ENCODE measurements at regions not wholly inside any gene's neighbourhood (a gene's known extent, or its start where the extent isn't known, plus 50 kb on each side); places are given as distances from the start of the nearest gene placed in this dataset.

DNA sequence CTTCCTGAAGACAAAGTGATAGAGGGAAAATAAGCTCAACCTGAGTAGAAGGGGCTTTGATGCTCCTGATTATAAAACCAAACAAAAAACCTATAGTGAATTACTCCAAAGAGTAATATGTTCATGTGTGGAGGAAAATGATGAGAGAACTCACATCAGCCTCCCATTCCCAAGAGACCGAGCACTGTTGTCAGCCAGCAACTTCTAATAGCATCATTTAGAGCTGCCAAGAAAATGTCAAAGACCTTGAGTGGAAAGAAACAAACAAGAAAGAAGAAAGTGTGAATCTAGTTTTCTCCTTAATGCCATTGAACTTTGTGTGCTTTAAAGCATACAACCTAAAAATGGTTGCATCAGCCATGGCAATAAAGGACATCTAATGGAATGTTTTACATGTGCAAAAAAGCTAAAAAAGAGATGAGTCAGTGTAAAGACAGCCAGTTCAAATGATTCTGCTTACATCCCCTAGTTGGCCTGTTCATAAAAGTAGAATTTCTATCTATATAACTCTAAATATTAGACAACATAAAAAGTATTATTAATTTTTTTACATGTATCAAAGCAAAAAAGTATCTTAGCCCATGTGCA is 1066.2 kb downstream of the TDRD15 start:
- DNase-seq = no peak

DNA sequence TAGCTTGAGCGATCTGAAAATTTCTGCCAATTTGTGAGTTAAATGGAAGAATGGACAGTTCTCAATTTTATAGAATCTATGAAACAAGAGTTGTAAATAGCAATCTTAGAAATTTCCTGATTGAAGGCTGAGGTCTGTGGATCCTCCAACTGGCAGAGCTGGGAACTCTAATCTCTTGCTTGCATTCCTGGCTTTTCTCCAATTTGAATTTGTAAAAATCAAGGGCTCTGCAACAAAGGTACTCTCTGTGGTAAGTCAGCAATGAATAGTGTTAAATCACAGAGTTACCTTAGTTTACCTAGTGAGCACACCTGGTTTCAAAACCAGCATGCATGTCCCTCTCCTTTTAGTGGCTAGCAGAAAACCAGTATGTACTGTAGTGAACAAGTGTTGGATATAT is 1070.5 kb downstream of the TDRD15 start:
- DNase-seq = no peak

DNA sequence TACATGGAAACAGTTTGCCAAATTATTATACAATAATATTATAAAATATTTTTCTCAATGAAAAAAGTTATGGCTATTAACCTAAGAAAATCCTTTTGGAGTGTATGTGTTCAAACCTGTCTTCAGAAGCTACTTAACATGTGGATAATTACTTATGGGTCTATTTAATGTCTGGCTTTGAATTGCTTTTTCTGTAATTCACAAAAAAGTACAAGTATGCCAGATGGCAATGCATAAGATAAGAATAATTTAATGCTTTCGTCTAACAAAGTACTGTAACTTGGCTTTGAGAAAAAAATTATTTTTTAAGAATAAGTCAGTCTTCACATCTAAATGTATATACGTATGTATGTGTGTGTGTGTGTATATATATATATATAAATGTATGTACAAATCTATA is 1073.0 kb downstream of the TDRD15 start:
- no peak for DNase-seq

DNA sequence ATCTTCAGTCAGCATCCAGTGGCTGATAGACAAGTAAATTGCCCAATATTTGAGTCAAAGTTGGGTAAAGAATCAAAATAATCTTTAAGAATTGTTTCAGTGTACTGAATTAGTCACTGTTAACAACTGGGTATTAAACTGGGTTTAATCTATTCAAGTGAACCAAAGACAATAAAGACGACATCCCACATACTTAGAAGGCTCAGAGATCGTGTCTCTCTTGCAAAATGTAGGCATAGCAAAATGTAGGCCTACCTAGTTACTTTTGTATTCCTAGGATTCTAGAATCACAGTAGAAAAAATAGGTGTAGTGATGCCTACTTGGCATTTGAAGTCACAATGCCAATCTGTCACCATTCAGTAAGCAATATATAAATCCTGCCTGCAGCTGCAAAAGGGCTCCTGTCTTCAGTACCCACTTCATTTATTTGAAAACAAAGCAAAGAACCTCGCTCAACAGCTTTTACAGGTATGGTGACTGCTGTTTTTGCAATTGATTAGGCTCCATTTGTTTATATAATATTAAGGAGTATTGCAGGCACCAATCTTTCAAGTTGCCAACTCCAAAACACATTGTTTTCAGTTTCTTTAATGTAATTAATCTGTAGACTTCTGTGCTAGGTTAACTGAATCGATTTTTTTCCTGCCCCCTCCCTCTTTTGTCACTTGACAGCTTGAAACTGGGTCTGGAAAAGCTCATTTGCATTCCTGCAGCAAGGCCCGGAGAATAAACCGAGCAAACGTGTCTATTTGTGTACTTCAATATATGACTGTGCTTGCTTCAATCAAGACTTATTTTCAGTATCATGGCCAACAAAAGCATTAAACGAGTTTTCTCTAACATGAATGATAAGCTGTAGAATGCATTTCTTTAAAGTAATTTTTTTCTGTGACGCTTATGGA is 1074.9 kb downstream of the TDRD15 start:
- DNase-seq = no peak

DNA sequence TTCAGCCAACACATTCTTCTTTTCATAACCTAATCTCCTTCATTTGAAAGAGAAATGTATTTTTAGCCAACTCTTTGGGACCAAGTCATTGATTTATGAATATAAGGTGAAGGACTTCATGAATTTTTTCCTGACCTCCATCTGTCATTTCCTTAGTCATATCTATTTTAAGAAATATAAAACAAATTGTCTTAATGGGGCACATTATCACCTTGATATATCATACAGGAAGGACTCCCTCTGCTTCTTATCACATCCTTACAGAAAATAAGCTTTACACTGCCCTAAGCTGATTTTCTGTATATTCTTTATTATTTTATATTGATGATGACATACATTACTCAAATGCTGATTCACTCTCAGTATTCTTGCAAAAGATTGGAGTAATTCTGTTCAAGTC is 1076.2 kb downstream of the TDRD15 start:
- DNase-seq = no peak

DNA sequence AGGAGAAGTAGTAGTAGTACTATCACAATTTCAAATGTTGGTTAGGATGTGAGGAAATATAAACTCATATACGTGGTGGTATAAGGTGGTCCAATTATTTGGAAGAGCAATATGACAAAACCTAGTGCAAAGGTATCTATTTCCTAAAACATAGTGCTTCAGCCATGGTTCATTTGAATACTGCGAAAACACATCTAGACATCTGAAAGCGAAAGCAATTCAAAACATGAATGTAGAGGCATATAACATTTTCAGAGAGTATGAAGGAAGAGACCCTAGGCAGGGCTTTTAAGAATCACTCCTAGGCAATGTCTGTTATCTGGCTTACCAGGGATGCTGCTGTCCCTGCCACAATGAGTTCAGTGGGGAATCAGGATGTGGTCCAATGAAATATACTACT is 1085.8 kb downstream of the TDRD15 start:
- DNase-seq = no peak

DNA sequence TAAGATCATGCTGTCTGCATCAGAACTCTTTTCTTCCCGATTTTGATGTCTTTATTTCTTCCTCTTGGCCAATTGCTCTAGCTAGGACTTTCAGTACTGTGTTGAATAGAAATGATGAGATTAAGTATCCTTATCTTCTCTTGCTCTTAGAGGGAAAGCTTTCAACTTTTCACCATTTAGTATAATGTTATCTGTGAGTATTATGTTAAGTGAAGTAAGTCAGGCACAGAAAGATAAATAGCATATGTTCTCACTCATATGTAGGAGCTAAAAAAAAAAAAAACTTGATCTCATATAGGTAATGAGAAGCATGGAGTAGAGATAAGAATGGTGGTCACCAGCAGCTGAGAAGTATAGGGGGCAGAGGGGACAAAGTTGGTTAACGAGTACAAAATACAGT is 1089.5 kb downstream of the TDRD15 start:
- DNase-seq = no peak

DNA sequence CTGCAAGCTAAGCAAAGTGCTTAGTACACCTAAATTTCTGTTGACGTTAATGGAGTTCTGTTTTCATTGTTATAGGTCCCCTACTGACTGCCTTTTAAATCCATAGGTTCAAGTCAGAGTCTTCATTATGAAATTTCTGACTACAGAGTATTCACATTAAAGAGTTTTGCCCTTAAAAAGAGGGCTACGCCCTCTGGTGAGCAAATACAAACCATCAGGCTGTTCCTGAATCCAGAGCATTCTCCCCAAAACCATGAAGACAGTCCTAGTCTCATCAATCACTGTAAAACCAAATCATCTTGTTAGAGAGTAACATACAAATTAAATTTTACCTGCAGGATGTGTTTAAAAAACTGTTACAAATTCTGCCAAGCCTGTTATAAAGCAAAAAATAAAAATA is 1091.7 kb downstream of the TDRD15 start:
- no peak for DNase-seq

DNA sequence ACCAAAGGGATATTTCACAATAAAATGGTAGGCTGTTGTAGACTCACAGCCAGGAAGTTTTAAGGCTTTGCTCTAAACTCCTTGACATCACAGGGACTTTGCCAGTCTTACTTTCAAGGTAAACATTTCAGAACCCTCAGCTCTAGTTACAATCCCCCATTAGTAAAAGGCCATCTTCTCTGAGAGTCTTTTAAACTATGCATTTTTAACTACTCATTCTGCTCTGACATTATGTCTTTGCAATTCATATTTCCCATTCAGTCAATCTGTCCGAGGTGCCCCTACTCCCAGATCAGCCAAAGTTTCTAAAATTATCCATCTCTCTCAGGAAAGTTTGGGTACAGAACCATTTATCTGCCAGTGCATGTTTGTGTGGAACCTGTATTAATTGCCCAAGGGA is 1094.1 kb downstream of the TDRD15 start:
- no peak for DNase-seq

DNA sequence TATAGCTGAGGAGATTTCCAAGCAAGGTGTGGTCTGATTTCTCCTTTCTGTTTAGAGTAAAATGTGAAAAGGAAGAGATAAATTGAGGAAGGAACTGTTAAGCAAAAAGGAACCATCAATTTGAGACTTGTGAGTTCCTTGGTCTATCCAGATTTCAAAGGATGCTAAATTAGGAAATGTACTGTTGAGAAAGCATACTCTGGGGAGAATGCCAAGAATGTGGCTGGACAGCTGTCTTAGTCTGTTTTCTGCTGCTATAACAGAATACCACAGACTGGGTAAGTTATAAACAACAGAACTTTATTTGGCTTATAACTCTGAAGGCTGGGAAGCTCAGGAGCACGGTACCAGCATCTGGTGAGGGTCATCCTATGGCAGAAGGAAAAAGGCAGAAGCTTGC is 1097.2 kb downstream of the TDRD15 start:
- DNase-seq = no peak

DNA sequence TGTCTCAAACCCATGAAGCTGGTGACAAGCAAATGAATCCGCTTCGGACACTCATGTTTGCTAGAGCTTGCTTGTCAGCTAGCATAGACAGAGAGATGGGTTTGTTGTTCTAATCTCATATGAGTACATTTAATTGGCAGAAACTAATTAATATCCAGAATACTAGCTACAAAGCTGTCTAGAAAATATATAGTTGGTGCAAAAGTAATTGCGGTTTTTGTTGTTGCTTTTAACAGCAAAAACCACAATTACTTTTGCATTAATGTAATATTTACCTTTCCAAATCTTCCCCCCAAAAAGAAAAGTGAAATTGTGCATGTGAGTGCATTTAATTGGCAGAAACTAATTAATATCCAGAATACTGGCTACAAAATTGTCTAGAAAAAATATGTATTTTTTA is 1115.2 kb downstream of the TDRD15 start:
- DNase-seq = no peak

DNA sequence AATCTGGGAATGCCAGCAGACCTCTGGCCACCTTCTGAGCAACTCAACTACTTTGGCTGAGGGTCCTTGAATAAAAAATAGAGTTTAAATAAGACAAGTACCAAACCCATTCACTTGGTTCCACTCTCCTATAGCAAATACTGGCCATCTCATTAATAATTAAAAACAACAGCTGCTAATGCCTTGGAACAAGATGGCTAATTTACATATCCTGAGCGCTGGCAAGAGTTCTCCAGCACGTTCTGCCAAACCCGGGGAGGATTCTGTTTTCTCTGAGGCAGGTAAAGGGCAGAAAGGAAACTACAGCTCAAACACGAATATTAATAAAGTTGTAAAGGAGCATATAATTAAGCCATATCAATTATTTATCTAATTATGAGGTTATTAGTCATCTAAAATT is 1123.7 kb downstream of the TDRD15 start:
- no peak for DNase-seq

DNA sequence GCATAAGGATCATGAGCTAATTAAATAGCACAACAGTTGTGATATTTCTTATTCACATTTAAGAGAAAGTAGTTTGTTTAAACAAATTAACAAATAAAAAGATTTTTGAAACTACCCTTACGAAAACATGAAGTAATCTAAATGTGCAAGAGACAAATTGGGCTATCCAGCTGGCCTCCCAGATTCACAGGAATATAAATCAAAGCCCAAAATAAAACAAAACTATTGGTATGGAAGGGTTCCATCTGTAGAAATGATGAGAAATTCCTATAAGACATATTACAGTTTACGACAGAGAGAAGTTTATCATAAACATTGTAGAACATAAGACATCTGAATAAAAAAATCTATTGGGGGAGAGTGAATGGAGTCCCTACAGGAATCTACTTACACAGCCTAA is 1125.1 kb downstream of the TDRD15 start:
- DNase-seq = no peak

DNA sequence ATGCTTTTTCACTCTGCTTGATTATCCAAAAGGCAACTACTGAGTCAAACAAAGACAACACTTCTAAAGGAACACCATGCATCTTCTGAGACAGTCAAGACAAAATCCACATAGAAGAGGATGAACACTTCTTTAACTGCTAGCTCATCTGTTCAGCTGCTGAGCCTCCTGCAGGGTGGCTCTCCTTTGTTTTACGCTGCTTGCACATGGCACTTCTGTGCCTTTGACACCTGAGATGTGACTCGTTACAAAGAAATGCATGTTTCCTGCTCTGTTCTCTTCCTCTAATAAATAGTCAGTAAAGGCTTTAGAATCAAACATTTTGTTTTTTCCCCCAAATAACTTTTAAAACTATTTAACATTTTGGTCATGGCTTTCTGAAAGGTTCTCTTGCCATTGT is 1129.4 kb downstream of the TDRD15 start:
- DNase-seq = no peak

DNA sequence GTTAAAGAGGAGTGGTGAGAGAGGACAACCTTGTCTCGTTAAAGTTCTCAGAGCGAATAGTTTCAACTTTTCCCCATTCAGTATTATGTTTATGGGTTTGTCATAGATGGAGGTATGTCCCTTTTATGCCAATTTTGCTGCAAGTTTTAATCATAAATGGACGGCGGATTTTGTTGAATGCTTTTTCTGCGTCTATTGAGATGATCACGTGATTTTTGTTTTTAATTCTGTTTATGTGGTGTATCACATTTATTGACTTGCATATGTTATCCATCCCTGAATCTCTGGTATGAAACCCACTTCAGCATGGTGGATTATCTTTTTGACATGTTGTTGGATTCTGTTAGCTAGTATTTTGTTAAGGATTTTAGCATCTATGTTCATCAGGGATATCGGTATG is 1123.8 kb upstream of the KLHL29 start:
- DNase-seq = no peak

DNA sequence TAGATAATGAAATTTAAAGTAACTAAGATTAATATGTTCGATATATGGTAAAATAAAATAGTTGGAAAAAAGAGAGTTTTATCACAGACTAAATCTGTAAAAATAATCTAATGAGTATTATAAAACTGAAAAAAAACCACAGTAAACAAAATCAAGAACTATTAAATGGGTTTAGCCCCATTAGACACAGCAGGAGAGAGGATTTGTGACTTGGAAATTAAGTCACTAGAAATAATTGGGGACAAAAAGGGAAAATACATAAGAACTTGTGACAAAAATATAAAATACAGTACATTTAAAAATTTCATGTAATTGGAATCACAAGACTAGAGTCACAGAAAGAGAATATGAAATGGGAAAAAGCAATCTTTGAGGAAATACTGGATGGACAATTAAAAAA is 1114.6 kb upstream of the KLHL29 start:
- DNase-seq = no peak

DNA sequence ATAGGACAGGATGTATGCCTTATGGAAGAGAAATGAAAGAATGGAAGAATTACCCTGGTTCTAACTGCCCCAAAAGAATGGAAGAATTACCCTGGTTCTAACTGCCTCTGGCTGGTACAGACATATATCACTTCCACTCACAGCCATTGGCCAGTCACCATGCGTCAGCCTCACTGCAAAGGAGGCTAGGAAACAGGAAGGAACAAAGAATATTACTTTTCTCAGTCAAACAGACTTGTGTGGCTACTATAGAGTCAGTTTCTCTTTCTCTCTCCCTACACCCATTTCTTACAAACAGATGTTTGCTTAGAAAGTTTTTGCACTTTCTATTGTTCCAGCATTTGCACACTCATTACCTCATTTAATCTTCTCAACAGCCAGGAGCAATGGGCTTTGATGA is 1111.1 kb upstream of the KLHL29 start:
- no peak for DNase-seq

DNA sequence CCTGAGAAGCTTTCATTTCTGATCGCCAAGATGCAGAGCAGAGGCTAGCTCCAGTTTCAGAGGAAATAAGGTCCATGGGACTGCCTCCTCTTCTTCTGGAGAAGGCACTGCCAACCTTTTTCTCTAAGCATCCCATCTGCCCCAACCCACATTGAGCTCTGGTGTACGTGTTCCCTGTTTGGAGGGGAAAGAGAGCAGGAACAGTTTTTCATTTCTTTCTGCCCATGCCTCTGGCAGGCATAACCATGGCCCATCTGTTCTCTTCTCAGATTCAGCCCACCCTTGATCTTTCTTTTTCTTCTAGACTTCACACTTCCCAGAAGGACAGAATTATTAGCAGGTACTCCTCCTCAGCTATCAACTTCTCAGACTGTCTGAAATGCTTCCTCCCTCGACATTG is 1110.3 kb upstream of the KLHL29 start:
- DNase-seq = no peak

DNA sequence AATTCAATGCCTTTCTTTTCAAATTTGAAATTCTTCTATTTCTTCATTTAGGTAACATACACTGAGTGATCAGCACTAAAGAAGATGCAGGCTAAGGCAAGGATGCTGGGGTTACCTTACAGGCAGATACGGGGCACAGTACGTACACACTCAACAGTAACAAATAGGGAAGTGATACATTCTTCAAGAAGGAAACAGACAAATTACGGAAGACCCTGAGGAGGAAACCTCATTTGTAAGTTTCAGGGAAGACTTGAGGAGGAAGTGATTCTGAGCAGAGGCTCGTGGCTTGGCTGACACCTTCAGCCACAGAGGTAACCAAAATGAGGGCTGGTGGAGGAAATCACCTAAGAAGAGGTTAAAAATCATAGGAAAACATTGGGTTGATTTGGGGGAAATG is 1108.3 kb upstream of the KLHL29 start:
- no peak for DNase-seq

DNA sequence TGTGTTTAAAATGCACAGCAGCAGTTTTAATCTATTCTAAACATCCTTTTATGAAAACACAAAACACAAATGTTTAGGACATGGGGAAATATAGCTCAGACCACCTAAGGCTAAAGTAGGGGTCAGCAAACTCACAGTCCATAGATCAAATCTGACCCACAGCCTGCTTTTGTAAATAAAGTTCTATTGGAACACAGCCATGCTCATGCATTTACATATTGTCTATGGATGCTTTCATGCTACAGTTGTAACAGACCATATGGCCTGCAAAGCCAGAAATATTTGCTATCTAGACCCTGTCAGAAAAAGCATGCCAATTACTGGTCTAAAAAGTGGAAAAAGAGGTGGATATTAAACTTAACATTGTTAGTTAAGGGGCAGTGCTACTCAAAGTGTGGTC is 1105.4 kb upstream of the KLHL29 start:
- DNase-seq = no peak

DNA sequence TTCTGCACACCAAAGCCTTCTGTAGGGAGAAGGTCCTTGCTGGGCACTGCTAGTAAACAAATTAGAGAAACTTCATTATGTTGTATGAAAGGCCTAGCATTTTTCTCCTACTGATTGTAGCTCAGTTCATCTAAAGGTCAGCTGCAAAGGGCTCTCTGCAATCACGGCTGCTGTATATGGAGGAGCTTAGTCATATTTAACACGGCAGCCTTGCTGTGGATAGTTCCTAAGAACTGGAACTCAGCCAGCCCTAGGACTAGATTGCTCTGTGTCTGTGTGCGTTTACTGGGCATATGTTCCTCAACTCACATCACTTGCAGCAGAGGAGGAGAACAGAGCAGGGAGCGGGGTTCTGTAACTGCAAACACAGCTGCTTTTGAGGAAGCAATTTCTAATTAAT is 1103.9 kb upstream of the KLHL29 start:
- no peak for DNase-seq

DNA sequence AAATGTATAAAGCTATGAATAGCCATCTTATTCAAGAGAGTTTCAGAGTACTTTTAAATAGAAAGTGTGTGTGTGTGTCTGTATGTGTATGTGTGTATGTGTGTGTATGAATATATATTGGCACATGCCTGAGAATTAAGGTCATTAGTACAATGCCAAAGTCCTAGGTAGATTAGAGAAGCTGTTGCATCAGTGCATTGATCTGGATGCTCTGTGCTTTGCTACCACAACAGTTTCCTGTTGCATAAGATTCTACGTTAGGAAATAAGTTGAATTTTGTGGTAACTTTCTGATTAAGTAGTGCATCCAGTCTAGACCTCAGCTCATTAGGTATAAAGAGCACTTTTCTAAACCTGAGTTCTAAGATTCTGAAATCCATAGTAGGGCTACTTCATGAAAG is 1102.8 kb upstream of the KLHL29 start:
- no peak for DNase-seq

DNA sequence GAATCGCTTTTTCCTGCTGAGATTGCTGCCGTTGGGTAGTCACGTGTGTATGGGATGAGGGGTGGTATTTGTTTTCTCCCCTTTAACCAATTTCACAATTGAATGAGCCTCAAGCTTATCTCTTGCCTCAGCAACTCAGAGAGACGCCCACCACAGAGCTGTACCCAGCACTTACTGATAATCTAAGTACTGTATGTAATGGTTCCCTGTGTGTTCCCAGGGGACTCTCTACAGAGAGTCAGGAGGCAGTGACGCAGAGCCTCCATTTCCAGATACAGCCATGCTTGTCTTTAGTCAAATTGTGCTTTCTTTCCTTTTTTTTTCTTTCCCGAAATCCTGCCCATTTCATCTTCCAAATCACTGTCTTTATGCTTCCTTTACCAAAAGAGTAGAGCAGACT is 1102.1 kb upstream of the KLHL29 start:
- no peak for DNase-seq

DNA sequence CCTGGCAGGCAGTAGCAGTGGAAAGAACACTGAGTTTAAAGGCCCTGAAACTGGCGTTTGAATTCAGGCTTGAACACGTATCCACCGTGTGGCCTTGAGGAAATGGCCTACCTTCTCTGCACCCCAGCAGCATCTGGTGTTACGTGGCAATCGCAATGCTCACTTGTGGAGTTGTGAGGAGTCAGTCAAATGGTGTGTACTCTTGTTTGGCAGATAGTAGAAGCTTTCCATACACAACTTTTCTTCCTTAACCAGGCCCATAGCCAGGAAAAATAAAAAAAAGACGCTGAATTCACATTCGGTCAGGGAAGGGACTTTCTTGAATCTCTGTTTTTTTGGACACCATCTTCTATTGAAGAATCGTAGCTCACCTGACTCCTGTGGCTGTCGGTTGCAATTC is 1101.5 kb upstream of the KLHL29 start:
- DNase-seq = no peak

DNA sequence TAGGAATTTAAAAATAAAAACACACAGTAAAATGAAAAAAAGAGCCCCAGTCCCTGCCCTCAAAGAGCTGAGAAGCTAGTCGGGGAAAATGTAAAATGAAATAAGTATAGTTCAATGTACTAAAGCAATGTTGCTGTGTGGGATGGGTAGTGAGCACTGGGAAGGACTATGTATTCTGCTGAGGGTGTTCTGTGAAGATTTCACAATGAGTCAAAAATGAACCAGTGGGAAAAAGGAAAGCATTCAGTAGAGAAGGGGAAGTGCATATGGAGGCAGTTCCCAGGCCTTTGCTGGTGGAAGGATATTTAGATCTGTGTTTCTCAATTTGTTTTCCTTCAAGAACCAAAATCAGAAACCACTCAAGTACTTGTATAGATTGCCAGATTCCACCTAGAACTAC is 1094.7 kb upstream of the KLHL29 start:
- DNase-seq = no peak

All from activated naive CD4-positive, alpha-beta T cell treated with anti-CD3 and anti-CD28 coated beads, Interleukin-2, amount 50 U/mL, for 16 hours (primary cell).